ENCODE measurements at regions not wholly inside any gene's neighbourhood (a gene's known extent, or its start where the extent isn't known, plus 50 kb on each side); places are given as distances from the start of the nearest gene placed in this dataset.
A peak's percentile ranks its signal among the peaks of the same experiment; 100 is the strongest.

DNA sequence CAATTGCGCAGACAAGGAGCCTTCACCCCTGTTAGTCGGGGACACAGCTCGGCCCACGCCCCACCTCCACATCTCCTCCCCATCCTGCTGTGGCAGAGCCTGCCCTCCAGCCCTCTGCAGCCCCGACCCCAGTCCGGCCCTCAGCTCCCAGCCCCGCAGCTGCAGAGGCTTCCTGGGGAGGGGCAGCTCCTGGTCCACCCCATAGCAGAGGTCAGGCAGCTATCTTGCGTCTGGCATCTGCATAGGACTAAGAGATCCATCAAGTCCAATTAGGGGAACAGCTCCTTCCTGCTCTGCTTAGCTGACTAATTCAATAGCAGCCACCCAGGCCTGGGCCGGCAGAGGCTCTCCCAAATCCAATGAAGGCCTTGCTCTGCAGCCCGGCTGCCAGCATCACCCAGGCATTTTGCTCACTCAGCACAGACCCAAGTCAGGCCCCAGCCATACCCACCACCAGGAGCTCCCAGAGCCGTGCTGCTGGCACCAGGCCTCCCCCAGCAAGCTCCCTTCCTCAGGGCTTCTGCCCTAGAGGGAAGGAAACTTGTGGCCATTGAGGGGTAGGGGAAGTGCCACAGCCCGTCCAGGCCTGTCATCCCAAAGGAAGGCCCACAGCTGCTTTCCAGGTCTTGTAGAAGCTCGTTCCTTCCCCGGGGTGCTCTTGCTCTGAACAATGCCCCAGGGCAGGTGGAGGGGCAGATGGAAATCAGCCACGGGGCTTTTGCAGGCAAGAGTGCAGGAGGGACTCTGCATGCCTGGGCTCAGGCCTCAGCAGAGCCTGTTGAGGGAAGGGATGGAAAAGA, 106.2 kb upstream of the RET start:
- DNase-seq (ENCODE audit: low spot score) = peak; percentile 82

- peak; percentile 30 for DNase-seq (ENCODE audit: low spot score)
These were observed 105.6 kb upstream of the RET start for GRCh38 chr10:42971251-42971599.

DNA sequence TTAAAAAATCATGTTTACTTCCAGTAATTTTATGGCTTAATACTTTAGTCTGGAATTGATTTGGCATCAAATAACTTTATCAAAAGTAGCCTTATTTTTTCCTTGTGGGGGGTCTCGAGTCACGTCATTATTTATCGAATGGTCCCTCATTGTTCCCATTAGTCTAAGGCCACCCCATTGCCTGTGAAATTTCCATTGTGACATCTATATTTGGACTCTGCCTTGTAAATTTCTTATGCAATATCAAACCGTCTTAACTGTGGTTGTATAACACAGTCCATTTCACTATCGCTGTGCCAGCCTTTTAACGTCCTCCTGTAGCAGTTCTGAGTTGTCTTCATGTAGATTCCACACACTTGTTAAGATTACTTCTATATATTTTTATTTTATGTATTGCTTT, 103.9 kb upstream of the RET start:
- no peak for DNase-seq (ENCODE audit: low spot score)

GRCh38 chr10:42973411-42973810, 103.5 kb upstream of the RET start:
- no peak for DNase-seq (ENCODE audit: low spot score)

DNA sequence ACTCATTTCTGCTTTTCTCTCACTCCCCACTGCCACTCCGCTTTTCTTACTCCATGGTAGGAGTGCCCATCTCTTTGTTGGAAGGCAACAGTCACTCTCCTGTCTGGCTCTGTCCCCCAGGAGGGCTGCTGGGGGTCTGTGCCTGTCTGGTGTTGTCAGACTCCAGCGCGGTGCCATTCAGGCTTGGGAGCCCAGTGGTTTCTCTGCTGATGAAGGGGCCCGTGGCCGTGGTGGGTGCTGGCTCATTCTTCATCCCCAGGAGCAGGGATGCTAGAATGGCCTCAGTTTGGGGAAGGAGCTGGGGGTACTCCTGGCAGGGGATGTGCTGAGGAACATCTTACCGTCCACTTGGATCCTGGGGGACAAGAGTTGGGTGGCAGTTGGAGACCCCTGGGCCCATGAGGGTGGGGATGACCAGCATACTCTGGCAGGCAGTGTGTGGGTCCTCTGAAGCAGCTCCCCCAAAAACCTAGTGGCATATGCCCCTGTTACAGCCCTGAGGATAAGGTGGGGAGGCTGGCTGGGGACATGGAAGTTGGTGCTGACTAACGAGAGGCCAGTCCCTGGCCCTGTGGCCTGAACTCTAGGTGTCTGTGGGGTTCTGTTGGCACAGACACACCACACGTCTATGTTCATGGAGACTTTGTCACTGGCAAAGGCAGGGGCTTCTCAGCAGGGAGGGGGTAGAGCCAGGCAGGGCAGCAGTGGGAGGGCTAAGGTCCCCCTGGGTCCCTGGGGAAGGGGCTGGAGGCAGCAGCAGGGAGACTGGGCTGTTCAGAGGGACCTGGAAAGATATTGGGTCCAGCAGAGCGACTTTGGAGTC, 102.8 kb upstream of the RET start:
- peak; percentile 64 for DNase-seq (ENCODE audit: low spot score)

- DNase-seq (ENCODE audit: low spot score) = peak; percentile 65
These were observed 102.2 kb upstream of the RET start for GRCh38 chr10:42974693-42975002.

DNA sequence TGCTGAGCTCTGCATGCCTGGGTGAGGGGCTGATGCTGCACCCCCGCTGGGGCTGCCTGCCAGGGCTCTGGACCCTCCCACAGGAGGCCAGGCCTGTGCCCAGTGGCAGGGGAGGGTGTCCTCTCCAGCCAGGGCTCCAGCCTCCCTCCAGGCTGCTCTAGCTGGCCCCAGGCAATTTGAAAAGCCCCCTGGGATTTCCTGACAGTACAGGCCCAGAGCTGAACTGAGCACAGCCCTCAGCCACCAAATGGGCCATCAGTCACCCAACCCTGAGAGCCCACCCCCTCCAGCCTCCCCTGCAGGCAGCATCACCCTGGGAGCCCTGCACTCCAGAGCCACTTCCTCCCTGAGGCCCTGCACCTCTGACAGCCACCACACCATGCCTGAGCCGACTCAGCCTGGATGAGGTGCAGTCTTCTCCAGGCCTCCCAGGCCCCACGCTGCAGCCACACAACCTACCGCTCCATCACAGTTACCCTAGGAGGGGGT, 101.8 kb upstream of the RET start:
- peak; percentile 43 for DNase-seq (ENCODE audit: low spot score)

DNA sequence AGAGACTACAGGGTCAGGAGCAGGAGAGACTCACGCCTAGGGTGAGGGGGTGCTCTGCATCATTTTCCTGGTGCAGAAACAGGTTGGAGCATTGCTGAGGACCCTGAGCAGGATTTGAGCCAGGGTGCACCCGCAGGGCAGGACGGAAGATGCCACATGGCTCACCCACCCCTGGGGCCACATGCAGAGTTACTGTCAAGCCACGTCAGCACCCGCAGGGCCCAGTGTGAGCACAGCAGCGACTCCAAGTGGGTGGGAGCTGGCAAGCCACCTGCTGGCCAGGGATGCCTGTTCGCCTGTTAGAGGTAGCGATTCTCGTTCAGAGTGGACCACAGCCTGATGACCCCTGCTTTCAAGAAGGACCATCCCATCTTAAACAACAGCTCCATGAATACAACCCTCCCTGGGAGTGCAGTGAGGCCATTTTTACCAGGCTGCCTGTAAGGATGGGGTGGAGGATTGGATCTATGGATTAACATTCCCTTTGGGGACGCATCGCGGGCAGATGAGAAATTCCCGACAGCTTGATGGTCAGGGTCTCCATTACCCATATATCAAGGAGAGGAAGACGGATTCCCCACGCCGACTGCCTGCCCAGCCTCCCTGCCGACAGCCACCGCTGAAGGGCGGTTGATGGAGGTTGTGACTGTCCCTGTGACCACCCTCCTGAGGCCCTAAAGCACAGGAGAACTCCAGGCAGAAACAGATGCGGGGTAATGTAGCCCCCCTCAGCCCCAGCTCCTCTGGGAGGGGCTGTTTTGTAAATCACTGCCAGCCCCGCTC, 101.1 kb upstream of the RET start:
- DNase-seq (ENCODE audit: low spot score) = peak; percentile 78

DNA sequence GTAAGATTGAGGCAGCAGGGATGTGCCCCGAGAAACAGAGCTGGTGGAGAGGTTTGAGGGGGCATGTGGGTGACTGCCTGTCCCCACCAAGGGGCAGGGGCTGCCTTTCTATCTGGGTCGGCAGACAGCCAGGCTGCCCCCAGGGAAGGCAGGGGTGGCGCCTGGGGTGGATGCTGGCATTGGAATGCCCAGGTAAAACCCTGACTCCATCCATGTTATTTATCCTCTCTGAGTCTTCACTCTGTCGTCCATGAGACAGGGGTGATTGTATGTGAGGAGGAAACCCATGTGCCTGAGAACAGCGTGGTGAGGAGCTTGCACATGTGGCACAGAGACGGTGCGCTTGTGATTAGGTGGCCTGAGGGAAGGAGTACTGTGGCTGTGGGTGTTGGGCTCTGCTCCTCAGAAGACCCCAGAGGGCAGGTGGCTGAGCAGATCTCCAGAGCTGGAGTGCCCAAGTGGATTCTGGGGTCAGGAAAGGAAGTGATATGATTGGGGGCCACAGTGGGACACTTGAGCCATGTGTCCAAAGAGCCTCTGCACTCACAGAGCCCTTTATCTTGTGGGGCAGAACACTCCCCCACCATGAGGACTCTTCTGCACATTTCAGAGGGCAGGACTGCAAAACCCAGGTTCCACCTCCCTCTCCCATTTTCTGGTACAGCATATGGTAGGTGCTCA, 100.4 kb upstream of the RET start:
- DNase-seq (ENCODE audit: low spot score) = peak; percentile 60

DNA sequence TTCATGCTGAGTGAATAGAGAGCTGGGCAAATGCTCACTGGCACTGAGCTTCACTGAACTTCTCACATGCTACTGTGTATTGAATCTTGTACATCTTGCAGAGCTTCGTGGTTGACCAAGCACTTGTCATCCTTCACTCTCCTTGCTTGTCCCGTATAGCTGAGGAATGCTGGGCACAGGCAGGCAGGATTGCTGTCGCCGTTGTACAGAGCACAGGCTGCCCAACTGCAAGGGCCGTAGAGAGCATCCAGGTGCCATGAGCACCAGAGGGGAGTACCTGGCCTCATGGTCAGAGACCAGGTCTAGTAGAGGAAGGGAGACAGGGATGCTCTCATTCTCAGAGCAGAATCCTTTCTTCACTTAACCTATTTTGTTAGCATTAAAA, 99.8 kb upstream of the RET start:
- peak; percentile 57 for DNase-seq (ENCODE audit: low spot score)

DNA sequence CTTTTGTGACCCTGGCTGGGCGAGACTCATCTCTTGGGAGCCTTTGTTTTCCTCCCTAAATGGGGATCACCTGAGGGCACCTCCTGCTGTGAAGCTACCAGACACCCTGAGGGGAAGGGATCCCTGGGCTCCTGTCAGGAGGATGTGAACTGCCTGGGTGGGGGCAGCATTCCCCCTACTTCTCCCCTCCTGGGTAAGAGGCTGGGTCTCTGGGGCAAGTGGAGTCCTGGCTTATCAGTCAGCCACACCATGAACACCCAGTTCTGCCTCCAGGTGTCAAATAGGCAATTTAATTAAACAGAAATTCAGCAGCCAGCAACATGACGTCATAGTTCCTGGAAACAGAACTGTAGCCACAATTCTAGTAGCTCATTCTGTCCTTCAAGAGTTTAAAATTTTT, 97.7 kb upstream of the RET start:
- DNase-seq (ENCODE audit: low spot score) = peak; percentile 82

DNA sequence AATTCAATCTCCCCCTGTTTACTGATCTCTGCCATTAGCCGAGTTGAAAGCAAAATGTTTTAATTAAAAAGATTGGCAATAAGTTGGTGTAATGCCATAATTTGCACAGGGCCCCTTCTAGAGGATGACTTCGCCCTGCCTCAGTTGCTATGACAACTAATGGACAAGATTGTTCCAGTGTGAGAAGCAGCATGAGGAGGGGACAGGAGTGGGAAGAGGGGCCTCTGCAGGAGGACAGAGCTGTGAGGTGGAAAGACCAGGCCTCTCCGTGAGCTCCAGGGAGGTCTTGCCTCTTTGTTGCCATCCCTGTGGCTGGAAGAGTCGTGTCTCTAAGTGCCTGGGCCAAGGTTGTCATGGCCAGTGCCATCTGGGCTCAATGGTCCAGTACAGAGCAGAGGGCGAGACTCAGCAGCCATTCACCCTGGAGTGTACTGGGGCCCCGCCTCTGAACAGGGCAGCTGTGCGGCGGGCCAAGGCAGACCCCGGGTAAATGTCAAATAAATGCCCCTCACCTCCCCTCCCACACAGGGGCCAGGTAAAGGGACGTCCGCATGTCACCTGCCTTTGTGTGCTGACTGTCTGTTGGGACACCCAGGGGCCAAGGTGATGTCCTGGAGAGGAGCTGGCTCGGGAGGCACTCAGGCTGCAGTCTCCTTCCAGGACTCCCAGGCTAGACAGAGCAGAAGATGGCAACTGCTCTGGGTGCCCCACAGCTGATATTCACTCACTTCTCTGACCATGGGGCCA, 97.0 kb upstream of the RET start:
- peak; percentile 67 for DNase-seq (ENCODE audit: low spot score)

GRCh38 chr10:42980553-42981357, 96.1 kb upstream of the RET start:
- peak; percentile 78 for DNase-seq (ENCODE audit: low spot score)

GRCh38 chr10:42981358-42982236, 95.3 kb upstream of the RET start:
- peak; percentile 88 for DNase-seq (ENCODE audit: low spot score)

- DNase-seq (ENCODE audit: low spot score) = peak; percentile 35
These were observed 93.9 kb upstream of the RET start for GRCh38 chr10:42982891-42983506.

GRCh38 chr10:42983591-42983990, 93.3 kb upstream of the RET start:
- peak; percentile 67 for DNase-seq (ENCODE audit: low spot score)

DNA sequence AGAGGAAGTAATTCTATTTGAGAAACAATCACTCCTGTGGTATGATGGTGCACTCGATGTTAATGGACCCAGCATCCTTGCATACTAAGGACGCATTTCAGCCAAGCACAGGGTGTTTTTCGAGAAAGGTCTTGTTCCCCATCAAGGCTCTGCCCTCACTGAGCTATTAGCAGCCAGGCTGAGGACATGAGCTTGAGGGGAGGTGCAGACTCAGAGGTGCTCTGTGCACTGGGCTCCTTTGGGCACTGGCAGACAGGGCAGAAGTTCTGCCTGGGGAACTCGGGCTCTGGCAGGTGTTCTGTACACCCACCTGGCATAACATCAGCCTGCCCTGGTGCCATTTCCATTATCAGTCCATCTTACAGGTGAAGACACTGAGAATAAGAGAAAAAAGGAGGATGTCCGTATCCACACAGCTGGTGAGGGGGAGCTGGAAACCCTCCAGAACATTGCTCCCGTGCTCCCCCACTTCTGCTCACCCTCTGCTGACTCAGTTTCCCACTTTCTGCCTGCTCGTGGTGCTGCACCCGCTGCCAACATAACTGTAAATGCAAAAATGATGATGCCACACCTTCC, 92.7 kb upstream of the RET start:
- peak; percentile 20 for DNase-seq (ENCODE audit: low spot score)

Data from mesenteric fat pad (tissue), 1 donor.